Neural progenitor cell (in vitro differentiated cells): ENCODE measurements at regions not wholly inside any gene's neighbourhood (a gene's known extent, or its start where the extent isn't known, plus 50 kb on each side); places are given as distances from the start of the nearest gene placed in this dataset.
"Not testable (repeated sequence)": the region's sequence is repeated elsewhere in the genome, so short reads cannot be mapped to it uniquely, and the experiment has no call there.

Experiments
- DNase-seq: peaks from one replicate; pipeline ENCODE4 v3.0.0-alpha.2; 2016; ENCODE audit warnings: low spot score
- H2AFZ ChIP-seq: fragments of 200-600 bp; sonication (generic); replicated peaks from 2 replicates; pipeline ENCODE4 v1.6.1; 2016; ENCODE audit warnings: antibody characterized with exemption
- H3F3A ChIP-seq: fragments of 200-600 bp; sonication (generic); 2 replicates; pipeline ENCODE4 v1.6.1; 2016; ENCODE audit warnings: antibody characterized with exemption, low read depth
- H3K27ac ChIP-seq: fragments of 200-600 bp; sonication (generic); 2 replicates; pipeline ENCODE4 v1.5.1; 2016; ENCODE audit warnings: mild to moderate bottlenecking
- H3K27me3 ChIP-seq: fragments of 200-600 bp; sonication (generic); 2 replicates; pipeline ENCODE4 v1.6.1; 2016; ENCODE audit warnings: mild to moderate bottlenecking, moderate library complexity
- H3K36me3 ChIP-seq: fragments of 200-600 bp; sonication (generic); 2 replicates; pipeline ENCODE4 v1.5.1; 2016
- H3K4me1 ChIP-seq: fragments of 200-600 bp; sonication (generic); 2 replicates; pipeline ENCODE4 v1.6.1; 2016; ENCODE audit warnings: mixed run types
- H3K4me2 ChIP-seq: fragments of 200-600 bp; sonication (generic); 2 replicates; pipeline ENCODE4 v1.6.1; 2016
- H3K4me3 ChIP-seq: fragments of 200-600 bp; sonication (generic); 2 replicates; pipeline ENCODE4 v1.5.1; 2016
- H3K79me2 ChIP-seq: fragments of 200-600 bp; sonication (generic); 2 replicates; pipeline ENCODE4 v1.6.1; 2016; ENCODE audit warnings: low read depth
- H3K9ac ChIP-seq: fragments of 200-600 bp; sonication (generic); 2 replicates; pipeline ENCODE4 v1.6.1; 2016
- H3K9me3 ChIP-seq: fragments of 200-600 bp; sonication (generic); 2 replicates; pipeline ENCODE4 v1.5.1; 2016; ENCODE audit warnings: low read depth
- H4K20me1 ChIP-seq: fragments of 200-600 bp; sonication (generic); 2 replicates; pipeline ENCODE4 v1.6.1; 2016; ENCODE audit warnings: low read depth
- H3K27ac Mint-ChIP-seq: 3 replicates; pipeline ENCODE4 v1.8.0; 2021; ENCODE audit warnings: mixed read lengths
- H3K27me3 Mint-ChIP-seq: 2 replicates; pipeline ENCODE4 v1.8.0; 2022; ENCODE audit warnings: low read depth, mild to moderate bottlenecking, inconsistent platforms, moderate library complexity, mixed read lengths; ENCODE audit not compliant: insufficient read depth
- H3K36me3 Mint-ChIP-seq: 3 replicates; pipeline ENCODE4 v1.8.0; 2021; ENCODE audit warnings: mixed read lengths
- H3K4me1 Mint-ChIP-seq: 3 replicates; pipeline ENCODE4 v1.8.0; 2021; ENCODE audit warnings: mixed read lengths
- H3K4me3 Mint-ChIP-seq: 3 replicates; pipeline ENCODE4 v1.8.0; 2021; ENCODE audit warnings: mild to moderate bottlenecking, moderate library complexity, mixed read lengths
- H3K9me3 Mint-ChIP-seq: 3 replicates; pipeline ENCODE4 v1.8.0; 2020; ENCODE audit warnings: mixed read lengths
- CTCF ChIP-seq: fragments of 200-600 bp; sonication (generic); IDR thresholded peaks from 2 replicates; pipeline ENCODE4 v1.5.1; 2017; ENCODE audit warnings: antibody characterized with exemption, mild to moderate bottlenecking
- EZH2 ChIP-seq: fragments of 200-600 bp; sonication (generic); IDR thresholded peaks from 2 replicates; pipeline ENCODE4 v1.6.1; 2017; ENCODE audit warnings: antibody characterized with exemption, mild to moderate bottlenecking, moderate library complexity
- EZH2phosphoT487 ChIP-seq: fragments of 200-600 bp; sonication (generic); IDR thresholded peaks from 2 replicates; pipeline ENCODE4 v1.6.1; 2017; ENCODE audit warnings: antibody characterized with exemption

DNA sequence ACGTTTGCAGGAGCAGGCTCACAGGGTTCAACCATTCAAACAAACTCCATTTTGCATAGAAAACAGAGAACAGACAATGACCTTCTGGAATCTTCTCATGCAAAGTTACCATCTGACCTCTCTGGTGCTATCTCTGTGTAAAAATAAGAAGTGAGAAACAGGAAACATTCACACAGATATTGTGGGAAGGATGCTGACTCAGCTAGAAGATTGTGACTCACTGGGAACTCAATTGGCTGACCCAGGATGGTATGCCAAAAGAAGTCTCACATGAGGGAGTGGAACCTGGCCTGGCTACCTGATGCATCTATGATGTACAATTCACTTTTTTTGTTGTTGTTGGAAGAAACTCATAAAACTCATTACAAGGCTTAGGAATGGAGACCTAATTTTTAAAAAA lies 61.1 kb upstream of the TBX18 start:
- Histone ChIP-seq H3K79me2 (no peaks in the 10 kb centered on the region), H3K27me3 (no peaks in the 10 kb centered on the region), H3K9me3 (no peaks in the 10 kb centered on the region), H3K9ac (no peak overlapping the region), H4K20me1 (no peaks in the 10 kb centered on the region), H3K36me3 (no peaks in the 10 kb centered on the region), H2AFZ (no peak overlapping the region), H3K27ac (no peak overlapping the region), H3K4me1 (no peaks in the 10 kb centered on the region), H3K4me2 (no peak overlapping the region), H3K4me3 (no peak overlapping the region), H3F3A (no peaks in the 10 kb centered on the region)
- no peak overlapping the region for H3K4me3 Mint-ChIP-seq
- H3K27ac Mint-ChIP-seq = no peak overlapping the region
- DNase-seq = no peak
- H3K4me1 Mint-ChIP-seq = no peaks in the 10 kb centered on the region
- no peaks in the 10 kb centered on the region for H3K36me3 Mint-ChIP-seq
- peaks cover 2% of the 10 kb centered on the region for H3K27me3 Mint-ChIP-seq
- H3K9me3 Mint-ChIP-seq = peaks cover 3% of the 10 kb centered on the region
- no peak for TF ChIP-seq CTCF
- no peak for TF ChIP-seq EZH2phosphoT487
- TF ChIP-seq EZH2 = no peak

- H3K4me3 ChIP-seq, H3K27me3 Mint-ChIP-seq, H3K27ac Mint-ChIP-seq, H3K27ac ChIP-seq, H3K9me3 Mint-ChIP-seq, H3K36me3 ChIP-seq, H3K36me3 Mint-ChIP-seq, H3K79me2 ChIP-seq, H3K9ac ChIP-seq, H3K4me3 Mint-ChIP-seq, H4K20me1 ChIP-seq, H3K9me3 ChIP-seq, H2AFZ ChIP-seq, H3K4me1 Mint-ChIP-seq, H3F3A ChIP-seq, DNase-seq, H3K4me1 ChIP-seq, H3K4me2 ChIP-seq, H3K27me3 ChIP-seq: not testable (repeated sequence)
These were observed 56.9 kb upstream of the TBX18 start for GRCh38 chr6:84821314-84821713.

DNA sequence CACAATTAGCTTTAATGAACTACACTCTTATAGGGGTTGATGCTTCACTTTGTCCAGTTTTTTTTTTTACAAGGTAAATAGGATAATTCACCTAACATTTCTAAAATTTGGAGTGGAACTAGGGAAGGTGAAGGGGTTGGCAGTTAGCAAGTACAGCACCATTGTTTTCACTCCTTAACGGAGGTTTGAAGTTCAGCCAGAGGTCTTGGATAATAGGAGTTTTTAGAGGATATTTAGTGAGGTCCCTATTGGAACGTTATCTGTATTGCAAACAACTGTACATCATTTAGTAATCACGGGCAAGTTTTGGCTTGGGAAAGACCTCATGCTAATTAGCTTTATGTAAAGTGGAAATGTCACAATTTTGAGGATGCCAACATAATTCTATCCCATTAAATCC lies 52.3 kb upstream of the TBX18 start:
- Mint-ChIP-seq H3K9me3 (no peaks in the 10 kb centered on the region), H3K27me3 (peaks cover 9% of the 10 kb centered on the region), H3K4me1 (no peaks in the 10 kb centered on the region), H3K27ac (no peak overlapping the region), H3K36me3 (no peaks in the 10 kb centered on the region), H3K4me3 (no peak overlapping the region)
- Histone ChIP-seq H3K4me1 (no peaks in the 10 kb centered on the region), H3K4me3 (no peak overlapping the region), H3K79me2 (no peaks in the 10 kb centered on the region), H3K36me3 (no peaks in the 10 kb centered on the region), H3K27ac (no peak overlapping the region), H3F3A (no peaks in the 10 kb centered on the region), H2AFZ (no peak overlapping the region), H3K9ac (no peak overlapping the region), H3K27me3 (no peaks in the 10 kb centered on the region), H3K9me3 (peaks cover 2% of the 10 kb centered on the region), H3K4me2 (no peak overlapping the region), H4K20me1 (no peaks in the 10 kb centered on the region)
- TF ChIP-seq CTCF (no peak), EZH2 (no peak), EZH2phosphoT487 (no peak)
- DNase-seq = no peak

- no peaks in the 10 kb centered on the region for H3K4me1 ChIP-seq
- no peaks in the 10 kb centered on the region for H4K20me1 ChIP-seq
- Mint-ChIP-seq H3K27ac (no peak overlapping the region), H3K27me3 (peaks cover 10% of the 10 kb centered on the region), H3K9me3 (no peaks in the 10 kb centered on the region), H3K36me3 (no peaks in the 10 kb centered on the region), H3K4me3 (no peak overlapping the region), H3K4me1 (no peaks in the 10 kb centered on the region)
- H3K9me3 ChIP-seq = peaks cover 2% of the 10 kb centered on the region
- no peaks in the 10 kb centered on the region for H3K79me2 ChIP-seq
- no peaks in the 10 kb centered on the region for H3K36me3 ChIP-seq
- no peak for TF ChIP-seq EZH2
- no peak for TF ChIP-seq CTCF
- TF ChIP-seq EZH2phosphoT487 = no peak
- no peak for DNase-seq
- no peak overlapping the region for H3K4me2 ChIP-seq
- H3K9ac ChIP-seq = no peak overlapping the region
- no peaks in the 10 kb centered on the region for H3K27me3 ChIP-seq
- no peaks in the 10 kb centered on the region for H3F3A ChIP-seq
- no peak overlapping the region for H3K27ac ChIP-seq
- H2AFZ ChIP-seq = no peak overlapping the region
- H3K4me3 ChIP-seq = no peak overlapping the region
These were observed 51.7 kb upstream of the TBX18 start for GRCh38 chr6:84815896-84816735.
